H1 (cell line): ENCODE measurements at regions not wholly inside any gene's neighbourhood (a gene's known extent, or its start where the extent isn't known, plus 50 kb on each side); places are given as distances from the start of the nearest gene placed in this dataset.

ENCODE experiments used
- CHD2 ChIP-seq: IDR thresholded peaks from 2 replicates; pipeline ENCODE4 v1.6.1; 2012; ENCODE audit warnings: low read length, improper control_type of control experiment
- CTCF ChIP-seq, 3 experiments: IDR thresholded peaks; 1 replicate in 2 of 3; 2 replicates in 1 of 3; pipeline versions ENCODE4 v1.5.1 to v1.6.1; 2011; ENCODE audit warnings: low read length in 3 of 3, mild to moderate bottlenecking in 3 of 3, inconsistent platforms in 2 of 3, low read depth in 1 of 3, moderate library complexity in 1 of 3; ENCODE audit not compliant: insufficient read depth in 1 of 3; ENCODE audit errors: control extremely low read depth in 1 of 3
- EP300 ChIP-seq, 2 experiments: IDR thresholded peaks; 1 replicate in 1 of 2; 2 replicates in 1 of 2; pipeline ENCODE4 v1.6.1; 2011 to 2012; ENCODE audit warnings: low read depth in 2 of 2, low read length in 2 of 2, mild to moderate bottlenecking in 2 of 2, borderline replicate concordance in 1 of 2, inconsistent platforms in 1 of 2, moderate library complexity in 1 of 2
- EZH2 ChIP-seq: fragments of 200-600 bp; sonication (generic); IDR thresholded peaks from 2 replicates; pipeline ENCODE4 v1.7.1; 2012; ENCODE audit warnings: low read depth, mild to moderate bottlenecking, moderate library complexity, low read length, inconsistent platforms; ENCODE audit not compliant: severe bottlenecking
- JUND ChIP-seq: IDR thresholded peaks from 2 replicates; pipeline ENCODE4 v1.6.1; 2011; ENCODE audit warnings: mild to moderate bottlenecking, improper control_type of control experiment, low read length
- POLR2AphosphoS5 ChIP-seq: IDR thresholded peaks from 2 replicates; pipeline ENCODE4 v1.6.1; 2011; ENCODE audit warnings: low read depth, low read length
- RBBP5 ChIP-seq: IDR thresholded peaks from 2 replicates; pipeline ENCODE4 v1.7.1; 2012; ENCODE audit warnings: low read depth, mild to moderate bottlenecking, inconsistent platforms, low read length, moderate library complexity, borderline replicate concordance
- TAF1 ChIP-seq: IDR thresholded peaks from 2 replicates; pipeline ENCODE4 v1.6.1; 2011; ENCODE audit warnings: mild to moderate bottlenecking, low read depth, low read length

- TF ChIP-seq CHD2 (no peak), POLR2AphosphoS5 (no peak), CTCF (IDR thresholded peaks at IDR 0.05; ENCODE audit: control extremely low read depth in 1 of 3, insufficient read depth in 1 of 3, low read depth in 1 of 3, low read length in 3 of 3) (no peak), EZH2 (no peak), TAF1 (no peak), JUND (no peak), EP300 (IDR thresholded peaks at IDR 0.05; ENCODE audit: borderline replicate concordance in 1 of 2, low read depth in 2 of 2, low read length in 2 of 2) (no peak), RBBP5 (no peak)
Observed at GRCh38 chr10:130363051-130363450, 226.9 kb downstream of the GLRX3 start.
